ENCODE measurements at regions not wholly inside any gene's neighbourhood (a gene's known extent, or its start where the extent isn't known, plus 50 kb on each side); places are given as distances from the start of the nearest gene placed in this dataset.

DNA sequence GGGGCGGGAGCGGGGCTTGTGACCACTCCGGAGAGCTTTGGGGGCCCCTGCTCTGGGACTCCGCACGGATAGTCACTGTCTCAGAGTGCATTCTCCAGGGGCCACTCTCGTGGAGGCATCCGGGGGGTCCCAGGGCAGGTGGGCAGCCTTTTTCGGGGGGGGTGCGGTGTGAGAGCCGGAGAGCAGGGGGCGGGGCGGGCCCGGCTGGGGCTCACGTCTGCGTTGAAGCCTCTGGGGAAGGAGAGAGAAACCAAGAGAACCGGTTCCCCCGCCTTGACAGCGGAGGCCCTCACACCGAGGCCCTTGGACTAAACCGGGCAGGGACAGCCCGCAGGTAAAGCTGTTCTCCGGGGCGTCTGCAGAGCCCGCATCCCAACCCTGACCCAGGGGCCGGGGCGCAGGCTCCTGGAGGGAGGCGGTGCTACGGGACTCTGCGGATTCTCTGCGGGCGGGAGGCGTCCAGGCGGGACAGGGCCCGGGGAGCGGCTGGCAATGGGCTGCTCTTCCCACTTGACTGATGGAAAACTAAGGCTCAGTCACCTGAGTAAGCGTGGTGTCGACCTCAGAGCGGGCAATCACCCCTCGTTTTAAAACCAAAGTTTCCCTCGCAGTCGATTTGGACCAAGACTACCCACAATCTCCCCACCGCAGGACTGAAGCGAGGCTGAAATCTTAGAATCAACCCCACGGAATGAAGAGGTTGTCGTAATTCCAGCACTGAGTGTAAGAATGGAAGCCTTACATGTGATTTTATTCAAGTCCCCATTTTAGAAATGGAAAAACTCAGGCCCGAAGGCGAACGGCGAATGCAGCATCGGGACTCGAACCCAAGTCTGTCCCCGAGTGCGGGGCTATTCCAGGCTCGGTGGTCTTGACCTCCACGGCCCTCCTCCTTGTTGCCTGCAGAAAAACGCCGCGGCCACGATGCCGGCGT, 49.6 kb upstream of the AMZ2 start:
- TF ChIP-seq, protein P1, sequence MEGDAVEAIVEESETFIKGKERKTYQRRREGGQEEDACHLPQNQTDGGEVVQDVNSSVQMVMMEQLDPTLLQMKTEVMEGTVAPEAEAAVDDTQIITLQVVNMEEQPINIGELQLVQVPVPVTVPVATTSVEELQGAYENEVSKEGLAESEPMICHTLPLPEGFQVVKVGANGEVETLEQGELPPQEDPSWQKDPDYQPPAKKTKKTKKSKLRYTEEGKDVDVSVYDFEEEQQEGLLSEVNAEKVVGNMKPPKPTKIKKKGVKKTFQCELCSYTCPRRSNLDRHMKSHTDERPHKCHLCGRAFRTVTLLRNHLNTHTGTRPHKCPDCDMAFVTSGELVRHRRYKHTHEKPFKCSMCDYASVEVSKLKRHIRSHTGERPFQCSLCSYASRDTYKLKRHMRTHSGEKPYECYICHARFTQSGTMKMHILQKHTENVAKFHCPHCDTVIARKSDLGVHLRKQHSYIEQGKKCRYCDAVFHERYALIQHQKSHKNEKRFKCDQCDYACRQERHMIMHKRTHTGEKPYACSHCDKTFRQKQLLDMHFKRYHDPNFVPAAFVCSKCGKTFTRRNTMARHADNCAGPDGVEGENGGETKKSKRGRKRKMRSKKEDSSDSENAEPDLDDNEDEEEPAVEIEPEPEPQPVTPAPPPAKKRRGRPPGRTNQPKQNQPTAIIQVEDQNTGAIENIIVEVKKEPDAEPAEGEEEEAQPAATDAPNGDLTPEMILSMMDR (conservative IDR thresholded peaks at IDR 0.05; ENCODE audit: low read depth, low read length), result no peak
- TF ChIP-seq POLR2A (IDR thresholded peaks at IDR 0.05; ENCODE audit: low read depth, low read length) (no peak), RCOR1 (IDR thresholded peaks at IDR 0.05; ENCODE audit: insufficient replicate concordance, low read length) (no peak), MAFK (IDR thresholded peaks at IDR 0.05; ENCODE audit: low read depth, low read length) (no peak), RAD21 (IDR thresholded peaks at IDR 0.05; ENCODE audit: low read length) (no peak), BHLHE40 (IDR thresholded peaks at IDR 0.05; ENCODE audit: low read depth, low read length) (no peak), MAZ (IDR thresholded peaks at IDR 0.05; ENCODE audit: borderline replicate concordance, low read depth, low read length) (no peak), ELK1 (IDR thresholded peaks at IDR 0.05; ENCODE audit: borderline replicate concordance, low read depth, low read length) (no peak), CEBPB (IDR thresholded peaks at IDR 0.05; ENCODE audit: low read depth, low read length) (no peak)

All from IMR-90 (cell line).